ENCODE measurements at regions not wholly inside any gene's neighbourhood (a gene's known extent, or its start where the extent isn't known, plus 50 kb on each side); places are given as distances from the start of the nearest gene placed in this dataset.

- Histone ChIP-seq H3K27ac (no peak overlapping the region), H3K36me3 (no peaks in the 10 kb centered on the region), H3K9me3 (no peaks in the 10 kb centered on the region), H3K4me3 (no peak overlapping the region), H3K4me1 (no peaks in the 10 kb centered on the region), H3K27me3 (no peaks in the 10 kb centered on the region)
- DNase-seq (no peak), ATAC-seq (no peak)
- TF ChIP-seq POLR2A (IDR thresholded peaks at IDR 0.05) = no peak
- TF ChIP-seq CTCF (IDR thresholded peaks at IDR 0.05) = no peak
- intact Hi-C loops (cut with DNase I) = no loop called here
- WGBS (ENCODE audit: insufficient coverage, low coverage, low lambda C conversion rate, missing lambda C conversion rate) = 54% methylated on average over 3 of the region's 3 CpGs
Measured at GRCh38 chr12:83538361-83538965, 851.8 kb downstream of the TMTC2 start.

- DNase-seq = no peak
- 43% methylated on average over 4 of the region's 4 CpGs for WGBS (ENCODE audit: insufficient coverage, low coverage, low lambda C conversion rate, missing lambda C conversion rate)
Measured at GRCh38 chr12:83537428-83538053, 850.8 kb downstream of the TMTC2 start.

GRCh38 chr12:83536496-83536895, 849.8 kb downstream of the TMTC2 start:
- no peaks in the 10 kb centered on the region for H3K9me3 ChIP-seq
- no peak overlapping the region for H3K4me3 ChIP-seq
- DNase-seq = no peak
- H3K27me3 ChIP-seq = no peaks in the 10 kb centered on the region
- intact Hi-C loops (cut with DNase I) = no loop called here
- no peak overlapping the region for H3K27ac ChIP-seq
- H3K4me1 ChIP-seq = no peaks in the 10 kb centered on the region
- ATAC-seq = no peak
- TF ChIP-seq CTCF (IDR thresholded peaks at IDR 0.05) (no peak), POLR2A (IDR thresholded peaks at IDR 0.05) (no peak)
- 64% methylated on average over 1 of the region's 1 CpG for WGBS (ENCODE audit: insufficient coverage, low coverage, low lambda C conversion rate, missing lambda C conversion rate)
- H3K36me3 ChIP-seq = no peaks in the 10 kb centered on the region

More at GRCh38 chr12:83537428-83538053, 850.8 kb downstream of the TMTC2 start:
- H3K4me3 ChIP-seq = no peak overlapping the region
- TF ChIP-seq CTCF (IDR thresholded peaks at IDR 0.05) (no peak), POLR2A (IDR thresholded peaks at IDR 0.05) (no peak)
- intact Hi-C loops (cut with DNase I) = no loop called here
- H3K4me1 ChIP-seq = no peaks in the 10 kb centered on the region
- no peak for ATAC-seq
- no peak overlapping the region for H3K27ac ChIP-seq
- H3K9me3 ChIP-seq = no peaks in the 10 kb centered on the region
- no peaks in the 10 kb centered on the region for H3K27me3 ChIP-seq
- no peaks in the 10 kb centered on the region for H3K36me3 ChIP-seq

- ATAC-seq = no peak
- Histone ChIP-seq H3K9me3 (no peaks in the 10 kb centered on the region), H3K4me1 (no peaks in the 10 kb centered on the region), H3K27ac (no peak overlapping the region), H3K36me3 (no peaks in the 10 kb centered on the region), H3K27me3 (no peaks in the 10 kb centered on the region), H3K4me3 (no peak overlapping the region)
- no peak for TF ChIP-seq CTCF (IDR thresholded peaks at IDR 0.05)
- no peak for TF ChIP-seq POLR2A (IDR thresholded peaks at IDR 0.05)
- intact Hi-C loops (cut with DNase I) = no loop called here
- 67% methylated on average over 1 of the region's 1 CpG for WGBS (ENCODE audit: insufficient coverage, low coverage, low lambda C conversion rate, missing lambda C conversion rate)
- no peak for DNase-seq
Measured at GRCh38 chr12:83528571-83528970, 841.9 kb downstream of the TMTC2 start.

Data from right lobe of liver (tissue), 6 donors.